K562 (cell line): ENCODE measurements at regions not wholly inside any gene's neighbourhood (a gene's known extent, or its start where the extent isn't known, plus 50 kb on each side); places are given as distances from the start of the nearest gene placed in this dataset.

Experiments used
- ATAC-seq: fragments of 200-7000 bp; cut with Tn5 transposase; 3 replicates; pipeline ENCODE4 v1.9.1; 2020; ENCODE audit warnings: moderate library complexity
- BruUV-seq: library from RNA; stranded (reverse); fragments of 400-500 nt; replicated peaks from 2 replicates; lab custom pipeline; 2021; lab: Mats Ljungman, UMichigan
- CTCF ChIA-PET: fragments of 300-600 bp; formaldehyde crosslinking; extraction: SDS; loops from one replicate; lab custom pipeline; 2021; ENCODE audit warnings: low intra/inter-chr PET ratio; lab: Yijun Ruan, JAX
- POLR2A ChIA-PET: fragments of 300-600, 350-650 bp; sonication (Branson Sonifier 250); formaldehyde crosslinking; extraction: SDS; loops from one replicate; lab custom pipeline; 2021; ENCODE audit warnings: antibody characterized with exemption, inconsistent platforms; lab: Yijun Ruan, JAX
- DNase-seq, 4 experiments: peaks; one replicate each; pipeline versions ENCODE4 v3.0.0 to v3.0.0-alpha.2; 2011 to 2018; ENCODE audit warnings: low spot score in 3 of 4, mixed read lengths in 3 of 4; ENCODE audit errors: extremely low read depth in 1 of 4
- FAIRE-seq: peaks from 2 replicates; lab custom pipeline; 2011; peaks lifted over from hg19 to GRCh38; lab: Jason Lieb, UNC
- H2AFZ ChIP-seq: 2 replicates; pipeline ENCODE4 v1.6.0; 2011; ENCODE audit warnings: low read depth, low read length, control low read depth, inconsistent platforms
- H3K27ac ChIP-seq: fragments of 200-600 bp; 3 replicates; pipeline ENCODE4 v1.8.0; 2011; ENCODE audit warnings: low read depth, mild to moderate bottlenecking, control low read depth, inconsistent platforms, low read length, moderate library complexity, mixed read lengths; ENCODE audit errors: extremely low read depth
- H3K27me3 ChIP-seq, 2 experiments: fragments of 300-600 bp in 1 of 2; 2 replicates in 1 of 2; 3 replicates in 1 of 2; pipeline versions ENCODE4 v1.6.0 to v1.8.0; 2011; ENCODE audit warnings: inconsistent platforms in 2 of 2, low read length in 2 of 2, mild to moderate bottlenecking in 1 of 2, mixed read lengths in 1 of 2, moderate library complexity in 1 of 2; ENCODE audit not compliant: control insufficient read depth in 2 of 2, insufficient read depth in 2 of 2
- H3K36me3 ChIP-seq: fragments of 300-600 bp; 3 replicates; pipeline ENCODE4 v1.8.0; 2011; ENCODE audit warnings: mild to moderate bottlenecking, low read length, inconsistent platforms; ENCODE audit not compliant: control insufficient read depth, insufficient read depth
- H3K4me1 ChIP-seq, 2 experiments: fragments of 200-600 bp in 1 of 2; replicated peaks in 1 of 2; 2 replicates in 1 of 2; 3 replicates in 1 of 2; pipeline versions ENCODE4 v1.5.1 to v1.8.0; 2011; ENCODE audit warnings: inconsistent platforms in 2 of 2, low read length in 2 of 2, mild to moderate bottlenecking in 1 of 2, mixed read lengths in 1 of 2, moderate library complexity in 1 of 2; ENCODE audit not compliant: control insufficient read depth in 2 of 2, insufficient read depth in 2 of 2
- H3K4me2 ChIP-seq: 2 replicates; pipeline ENCODE4 v1.6.1; 2011; ENCODE audit warnings: low read length, control low read depth, inconsistent platforms, mixed read lengths; ENCODE audit not compliant: insufficient read depth
- H3K4me3 ChIP-seq: fragments of 200-600 bp; sonication (generic), shearing (Covaris generic); 2 replicates; pipeline ENCODE4 v1.5.1; 2016; ENCODE audit warnings: control low read depth, inconsistent platforms
- H3K79me2 ChIP-seq: fragments of 200-600 bp; 3 replicates; pipeline ENCODE4 v1.8.0; 2011; ENCODE audit warnings: low read length, inconsistent platforms; ENCODE audit not compliant: control insufficient read depth, insufficient read depth
- H3K9ac ChIP-seq, 2 experiments: 2 replicates each; pipeline versions ENCODE4 v1.6.0 to v1.6.1; 2011; ENCODE audit warnings: low read depth in 2 of 2, low read length in 2 of 2, control low read depth in 1 of 2, inconsistent platforms in 1 of 2, mild to moderate bottlenecking in 1 of 2, mixed read lengths in 1 of 2; ENCODE audit not compliant: insufficient read depth in 1 of 2
- H3K9me1 ChIP-seq: one replicate; pipeline ENCODE4 v1.6.0; 2011; ENCODE audit warnings: inconsistent platforms, mild to moderate bottlenecking, low read length, moderate library complexity; ENCODE audit not compliant: control insufficient read depth, insufficient read depth
- H3K9me3 ChIP-seq: replicated peaks from 2 replicates; pipeline ENCODE4 v1.5.1; 2011; ENCODE audit warnings: low read depth, low read length, inconsistent platforms; ENCODE audit not compliant: control insufficient read depth, insufficient read depth
- H4K20me1 ChIP-seq: replicated peaks from 2 replicates; pipeline ENCODE4 v1.6.1; 2011; ENCODE audit warnings: low read length, inconsistent platforms, mixed read lengths; ENCODE audit not compliant: control insufficient read depth, insufficient read depth
- ARID1B ChIP-seq: fragments of 450-650 bp; IDR thresholded peaks from 2 replicates; pipeline ENCODE4 v1.6.1; 2016; ENCODE audit warnings: antibody characterized with exemption, mild to moderate bottlenecking, inconsistent platforms
- ATF7 ChIP-seq: fragments of 450-650 bp; IDR thresholded peaks from 2 replicates; pipeline ENCODE4 v1.7.1; 2014; ENCODE audit warnings: mild to moderate bottlenecking, moderate library complexity
- CBX2 ChIP-seq: fragments of 200-600 bp; sonication (generic); IDR thresholded peaks from one replicate; pipeline ENCODE4 v1.6.1; 2012; ENCODE audit warnings: mild to moderate bottlenecking, low read length, inconsistent platforms; ENCODE audit not compliant: insufficient read depth, poor library complexity, severe bottlenecking
- GTF2A2 ChIP-seq: IDR thresholded peaks from 2 replicates; pipeline ENCODE4 v1.6.1; 2016; ENCODE audit warnings: mild to moderate bottlenecking, missing genetic modification characterization, missing compliant biosample characterization
- GTF2F1 ChIP-seq: IDR thresholded peaks from 2 replicates; pipeline ENCODE4 v1.6.1; 2011; ENCODE audit warnings: low read depth, low read length, improper control_type of control experiment
- HCFC1 ChIP-seq: IDR thresholded peaks from 2 replicates; pipeline ENCODE4 v1.6.1; 2012; ENCODE audit warnings: low read depth, low read length, improper control_type of control experiment
- PHB2 ChIP-seq: fragments of 450-650 bp; IDR thresholded peaks from 2 replicates; pipeline ENCODE4 v1.6.1; 2017; ENCODE audit warnings: low read depth
- POLR2A ChIP-seq: fragments of 450-650 bp; conservative IDR thresholded peaks from 2 replicates; pipeline ENCODE4 v1.6.1; 2016
- SIN3A ChIP-seq, 2 experiments: fragments of 150-350 bp in 1 of 2; IDR thresholded peaks; 2 replicates each; pipeline ENCODE4 v1.6.1; 2011 to 2016; ENCODE audit warnings: borderline replicate concordance in 2 of 2, low read depth in 2 of 2, low read length in 2 of 2, mild to moderate bottlenecking in 2 of 2, moderate library complexity in 2 of 2; ENCODE audit not compliant: control insufficient read depth in 1 of 2
- SP1 ChIP-seq: sonication (generic); formaldehyde crosslinking; IDR thresholded peaks from 2 replicates; pipeline ENCODE4 v1.8.1; 2022; ENCODE audit warnings: mild to moderate bottlenecking, missing genetic modification reagents
- TAF7 ChIP-seq: fragments of 450-650 bp; IDR thresholded peaks from 2 replicates; pipeline ENCODE4 v1.6.1; 2016; ENCODE audit warnings: missing genetic modification characterization, missing compliant biosample characterization
- TBL1XR1 ChIP-seq, 2 experiments: IDR thresholded peaks; 2 replicates each; pipeline ENCODE4 v1.6.1; 2012; ENCODE audit warnings: improper control_type of control experiment in 2 of 2, low read length in 2 of 2, mild to moderate bottlenecking in 1 of 2
- ZKSCAN3 ChIP-seq: fragments of 250-450 bp; sonication (Bioruptor Pico); IDR thresholded peaks from 2 replicates; pipeline ENCODE4 v1.4.0; 2020
- ZNF165 ChIP-seq: fragments of 250-450 bp; sonication (Bioruptor Pico); IDR thresholded peaks from 2 replicates; pipeline ENCODE4 v1.4.0; 2020; ENCODE audit warnings: borderline replicate concordance
- ZNF232 ChIP-seq: sonication (generic); formaldehyde crosslinking; IDR thresholded peaks from 2 replicates; pipeline ENCODE4 v1.8.0; 2022; ENCODE audit warnings: mild to moderate bottlenecking, missing genetic modification reagents
- ZNF512 ChIP-seq: IDR thresholded peaks from 2 replicates; pipeline ENCODE4 v1.6.1; 2016; ENCODE audit warnings: missing genetic modification characterization, missing compliant biosample characterization
- ZNF668 ChIP-seq: fragments of 250-450 bp; sonication (Bioruptor Pico); IDR thresholded peaks from 2 replicates; pipeline ENCODE4 v1.8.0; 2022; ENCODE audit warnings: mild to moderate bottlenecking, inconsistent platforms
- ZNF778 ChIP-seq: fragments of 450-650 bp; formaldehyde crosslinking; IDR thresholded peaks from 2 replicates; pipeline ENCODE4 v1.4.0; 2020; ENCODE audit warnings: mild to moderate bottlenecking, moderate library complexity
- WGBS: fragments of 100-300 bp; shearing (Covaris generic); methylation state at CpG from one replicate; pipeline ENCODE4 v1.1.6; 2016; ENCODE audit warnings: low coverage, mixed read lengths; ENCODE audit not compliant: insufficient coverage; ENCODE audit errors: missing lambda C conversion rate; 5-methylcytosine and 5-hydroxymethylcytosine counted together
- in situ Hi-C: fragments of 300-500 bp; cut with MboI; formaldehyde crosslinking; loops from 4 replicates; pipeline ENCODE4 v1.15.0; 2018; ENCODE audit warnings: inconsistent platforms, mixed read lengths
- intact Hi-C: fragments of 100-400 bp; cut with micrococcal nuclease; formaldehyde crosslinking; loops from 2 replicates; pipeline ENCODE4 v1.14.2; 2022
- TF ChIP-seq, protein P1 (sequence below): fragments of 250-450 bp; sonication (Bioruptor Pico); IDR thresholded peaks from 2 replicates; pipeline ENCODE4 v1.9.0; 2021; ENCODE audit warnings: mild to moderate bottlenecking, inconsistent platforms

DNA sequence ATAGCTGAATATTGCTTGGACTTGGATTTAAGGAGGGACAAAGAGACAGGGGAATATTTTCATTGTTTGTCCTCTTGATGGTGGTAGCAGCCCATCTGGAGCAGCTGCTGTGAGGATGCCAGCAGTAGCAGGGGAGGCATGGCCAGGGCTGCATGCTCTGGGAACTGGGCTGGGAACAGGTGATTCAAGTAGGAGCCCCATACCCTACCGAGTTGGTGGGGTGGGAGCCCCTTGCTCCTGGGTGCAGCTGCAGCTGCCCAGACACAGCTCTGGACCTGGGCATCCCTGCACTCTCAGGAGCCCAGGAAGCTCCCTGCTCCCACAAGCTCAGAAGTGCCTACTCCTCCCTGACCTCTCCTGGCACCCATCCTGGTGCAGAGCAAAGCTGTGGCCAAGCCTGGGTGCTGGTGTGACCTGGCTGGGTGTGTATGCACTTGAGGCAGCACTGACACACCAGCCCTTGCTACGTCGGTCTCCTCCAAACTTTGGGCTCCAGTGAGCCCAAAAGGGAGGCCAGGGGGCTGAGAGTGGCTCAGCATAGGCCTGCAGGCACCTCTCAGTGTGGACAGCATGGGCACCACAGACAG is 341.8 kb upstream of the CCDC179 start:
- in situ Hi-C loops (no loop called here), intact Hi-C loops (no loop called here)
- no peaks in the 10 kb centered on the region for H3K36me3 ChIP-seq
- no peak for DNase-seq
- no peaks in the 10 kb centered on the region for H4K20me1 ChIP-seq
- no peak for ATAC-seq
- H3K27me3 ChIP-seq, result no peaks in the 10 kb centered on the region
- H2AFZ ChIP-seq, result no peak overlapping the region
- H3K4me1 ChIP-seq, result no peaks in the 10 kb centered on the region
- no peak overlapping the region for H3K4me3 ChIP-seq
- no peaks in the 10 kb centered on the region for H3K79me2 ChIP-seq
- no TSS peak for BruUV-seq
- H3K27ac ChIP-seq, result no peak overlapping the region
- POLR2A ChIA-PET, result interaction anchor here (0.6 kb wide), 1 partner anchor 1529 kb away, joined by 3 read pairs; no protein-coding TSS in a partner anchor
- H3K9me1 ChIP-seq, result no peaks in the 10 kb centered on the region
- TF ChIP-seq CBX2 (no peak), HCFC1 (no peak), TBL1XR1 (IDR thresholded peaks at IDR 0.05; ENCODE audit: low read length in 2 of 2) (no peak), POLR2A (no peak), ATF7 (no peak), SIN3A (IDR thresholded peaks at IDR 0.05; ENCODE audit: borderline replicate concordance in 2 of 2, control insufficient read depth in 1 of 2, low read depth in 2 of 2, low read length in 2 of 2) (no peak), ZNF778 (CRISPR knock-in tag) (no peak), ARID1B (no peak), TAF7 (no peak), PHB2 (no peak), ZKSCAN3 (CRISPR knock-in tag) (no peak), GTF2F1 (no peak), GTF2A2 (tag) (no peak), ZNF165 (no peak), SP1 (CRISPR knock-in tag) (no peak), ZNF232 (no peak), ZNF512 (no peak), ZNF668 (no peak)
- TF ChIP-seq, protein P1, sequence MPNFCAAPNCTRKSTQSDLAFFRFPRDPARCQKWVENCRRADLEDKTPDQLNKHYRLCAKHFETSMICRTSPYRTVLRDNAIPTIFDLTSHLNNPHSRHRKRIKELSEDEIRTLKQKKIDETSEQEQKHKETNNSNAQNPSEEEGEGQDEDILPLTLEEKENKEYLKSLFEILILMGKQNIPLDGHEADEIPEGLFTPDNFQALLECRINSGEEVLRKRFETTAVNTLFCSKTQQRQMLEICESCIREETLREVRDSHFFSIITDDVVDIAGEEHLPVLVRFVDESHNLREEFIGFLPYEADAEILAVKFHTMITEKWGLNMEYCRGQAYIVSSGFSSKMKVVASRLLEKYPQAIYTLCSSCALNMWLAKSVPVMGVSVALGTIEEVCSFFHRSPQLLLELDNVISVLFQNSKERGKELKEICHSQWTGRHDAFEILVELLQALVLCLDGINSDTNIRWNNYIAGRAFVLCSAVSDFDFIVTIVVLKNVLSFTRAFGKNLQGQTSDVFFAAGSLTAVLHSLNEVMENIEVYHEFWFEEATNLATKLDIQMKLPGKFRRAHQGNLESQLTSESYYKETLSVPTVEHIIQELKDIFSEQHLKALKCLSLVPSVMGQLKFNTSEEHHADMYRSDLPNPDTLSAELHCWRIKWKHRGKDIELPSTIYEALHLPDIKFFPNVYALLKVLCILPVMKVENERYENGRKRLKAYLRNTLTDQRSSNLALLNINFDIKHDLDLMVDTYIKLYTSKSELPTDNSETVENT (CRISPR knock-in tag), result no peak
- 0% methylated on average over 3 of the region's 3 CpGs for WGBS
- CTCF ChIA-PET, result no interaction called here
- no peaks in the 10 kb centered on the region for H3K9me3 ChIP-seq
- no peak overlapping the region for H3K9ac ChIP-seq
- no peak for FAIRE-seq
- no peak overlapping the region for H3K4me2 ChIP-seq
